ENCODE measurements at regions not wholly inside any gene's neighbourhood (a gene's known extent, or its start where the extent isn't known, plus 50 kb on each side); places are given as distances from the start of the nearest gene placed in this dataset.

DNA sequence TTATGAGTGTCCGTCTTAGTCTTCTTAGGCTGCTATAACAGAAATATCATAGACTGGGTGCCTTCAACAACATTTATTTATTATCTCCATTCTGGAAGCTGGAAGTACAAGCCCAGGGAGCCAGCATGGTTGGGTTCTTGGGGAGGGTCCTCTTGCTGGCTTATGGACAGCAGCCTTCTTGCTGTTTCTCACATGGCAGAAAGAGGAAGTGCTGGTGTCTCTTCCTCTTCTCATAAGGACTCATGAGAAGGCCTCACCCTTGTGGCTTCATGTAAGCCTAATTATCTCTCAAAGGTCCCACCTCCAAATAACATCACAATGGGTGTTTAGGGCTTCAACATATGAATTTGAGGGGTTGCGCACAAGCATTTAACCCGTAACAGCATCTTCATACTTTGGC is 207.0 kb upstream of the COX10 start:
- no peak for TF ChIP-seq POLR2AphosphoS5 (IDR thresholded peaks at IDR 0.05)
- TF ChIP-seq, protein P1, sequence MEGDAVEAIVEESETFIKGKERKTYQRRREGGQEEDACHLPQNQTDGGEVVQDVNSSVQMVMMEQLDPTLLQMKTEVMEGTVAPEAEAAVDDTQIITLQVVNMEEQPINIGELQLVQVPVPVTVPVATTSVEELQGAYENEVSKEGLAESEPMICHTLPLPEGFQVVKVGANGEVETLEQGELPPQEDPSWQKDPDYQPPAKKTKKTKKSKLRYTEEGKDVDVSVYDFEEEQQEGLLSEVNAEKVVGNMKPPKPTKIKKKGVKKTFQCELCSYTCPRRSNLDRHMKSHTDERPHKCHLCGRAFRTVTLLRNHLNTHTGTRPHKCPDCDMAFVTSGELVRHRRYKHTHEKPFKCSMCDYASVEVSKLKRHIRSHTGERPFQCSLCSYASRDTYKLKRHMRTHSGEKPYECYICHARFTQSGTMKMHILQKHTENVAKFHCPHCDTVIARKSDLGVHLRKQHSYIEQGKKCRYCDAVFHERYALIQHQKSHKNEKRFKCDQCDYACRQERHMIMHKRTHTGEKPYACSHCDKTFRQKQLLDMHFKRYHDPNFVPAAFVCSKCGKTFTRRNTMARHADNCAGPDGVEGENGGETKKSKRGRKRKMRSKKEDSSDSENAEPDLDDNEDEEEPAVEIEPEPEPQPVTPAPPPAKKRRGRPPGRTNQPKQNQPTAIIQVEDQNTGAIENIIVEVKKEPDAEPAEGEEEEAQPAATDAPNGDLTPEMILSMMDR (IDR thresholded peaks at IDR 0.05) = no peak
